Astrocyte (in vitro differentiated cells and primary cell): ENCODE measurements at regions not wholly inside any gene's neighbourhood (a gene's known extent, or its start where the extent isn't known, plus 50 kb on each side); places are given as distances from the start of the nearest gene placed in this dataset.
A peak's percentile ranks its signal among the peaks of the same experiment; 100 is the strongest.

Experiments used
- DNase-seq: peaks from one replicate; pipeline ENCODE4 v3.0.0-alpha.2; 2010; ENCODE audit warnings: low read depth
- FAIRE-seq: peaks from 2 replicates; lab custom pipeline; 2011; peaks lifted over from hg19 to GRCh38; lab: Jason Lieb, UNC
- H2AFZ ChIP-seq: 2 replicates; pipeline ENCODE4 v1.6.0; 2012; ENCODE audit warnings: low read depth, low read length, inconsistent platforms
- H3K27ac ChIP-seq: 2 replicates; pipeline ENCODE4 v1.5.1; 2011; ENCODE audit warnings: low read depth, low read length, inconsistent platforms
- H3K27me3 ChIP-seq: 2 replicates; pipeline ENCODE4 v1.6.0; 2011; ENCODE audit warnings: low read length, inconsistent platforms; ENCODE audit not compliant: insufficient read depth
- H3K36me3 ChIP-seq: 2 replicates; pipeline ENCODE4 v1.5.1; 2011; ENCODE audit warnings: low read length, inconsistent platforms; ENCODE audit not compliant: insufficient read depth
- H3K4me1 ChIP-seq: 2 replicates; pipeline ENCODE4 v1.5.1; 2011; ENCODE audit warnings: low read length, inconsistent platforms; ENCODE audit not compliant: insufficient read depth
- H3K4me2 ChIP-seq: 2 replicates; pipeline ENCODE4 v1.6.0; 2012; ENCODE audit warnings: low read length, inconsistent platforms
- H3K4me3 ChIP-seq: 2 replicates; pipeline ENCODE4 v1.5.1; 2011; ENCODE audit warnings: low read depth, mild to moderate bottlenecking, low read length, inconsistent platforms; ENCODE audit not compliant: insufficient read depth
- H3K79me2 ChIP-seq: 2 replicates; pipeline ENCODE4 v1.6.0; 2012; ENCODE audit warnings: mild to moderate bottlenecking, low read length, inconsistent platforms; ENCODE audit not compliant: insufficient read depth
- H3K9ac ChIP-seq: 2 replicates; pipeline ENCODE4 v1.6.0; 2012; ENCODE audit warnings: mild to moderate bottlenecking, low read length, inconsistent platforms
- H3K9me3 ChIP-seq: 2 replicates; pipeline ENCODE4 v1.5.1; 2012; ENCODE audit warnings: low read depth, mild to moderate bottlenecking, low read length, inconsistent platforms; ENCODE audit not compliant: insufficient read depth
- H4K20me1 ChIP-seq: 2 replicates; pipeline ENCODE4 v1.6.0; 2012; ENCODE audit warnings: low read length, inconsistent platforms; ENCODE audit not compliant: insufficient read depth
- H3K27ac Mint-ChIP-seq: one replicate; pipeline ENCODE4 v1.8.0; 2021; ENCODE audit warnings: mild to moderate bottlenecking, mixed read lengths; ENCODE audit not compliant: unreplicated experiment
- H3K27me3 Mint-ChIP-seq: one replicate; pipeline ENCODE4 v1.8.0; 2021; ENCODE audit warnings: low read depth, mixed read lengths; ENCODE audit not compliant: unreplicated experiment
- H3K36me3 Mint-ChIP-seq: one replicate; pipeline ENCODE4 v1.8.0; 2021; ENCODE audit warnings: low read depth, mixed read lengths; ENCODE audit not compliant: unreplicated experiment
- H3K4me1 Mint-ChIP-seq: one replicate; pipeline ENCODE4 v1.8.0; 2021; ENCODE audit warnings: low read depth, mixed read lengths; ENCODE audit not compliant: unreplicated experiment
- H3K4me3 Mint-ChIP-seq: one replicate; pipeline ENCODE4 v1.8.0; 2021; ENCODE audit warnings: mild to moderate bottlenecking, moderate library complexity, mixed read lengths; ENCODE audit not compliant: unreplicated experiment
- H3K9me3 Mint-ChIP-seq: one replicate; pipeline ENCODE4 v1.8.0; 2021; ENCODE audit warnings: mild to moderate bottlenecking, mixed read lengths; ENCODE audit not compliant: unreplicated experiment
- CTCF ChIP-seq: IDR thresholded peaks from 2 replicates; pipeline ENCODE4 v1.5.1; 2011; ENCODE audit warnings: low read depth, mild to moderate bottlenecking, inconsistent platforms, low read length, moderate library complexity; ENCODE audit not compliant: insufficient read depth
- EZH2 ChIP-seq: IDR thresholded peaks from 2 replicates; pipeline ENCODE4 v1.6.1; 2012; ENCODE audit warnings: mild to moderate bottlenecking, low read length, inconsistent platforms; ENCODE audit not compliant: insufficient read depth

GRCh38 chr20:24779946-24780345, 169.1 kb upstream of the CST7 start:
- no peak overlapping the region for H3K4me2 ChIP-seq
- FAIRE-seq = no peak
- peaks cover 2% of the 10 kb centered on the region for H3K9me3 Mint-ChIP-seq
- no peaks in the 10 kb centered on the region for H3K27me3 ChIP-seq
- no peaks in the 10 kb centered on the region for H3K79me2 ChIP-seq
- H3K27ac Mint-ChIP-seq = no peak overlapping the region
- H3K36me3 ChIP-seq = no peaks in the 10 kb centered on the region
- peaks cover 22% of the 10 kb centered on the region for H3K27me3 Mint-ChIP-seq
- no peaks in the 10 kb centered on the region for H3K9me3 ChIP-seq
- DNase-seq = no peak
- H3K4me3 Mint-ChIP-seq = no peak overlapping the region
- H3K4me1 Mint-ChIP-seq = peaks cover 10% of the 10 kb centered on the region
- peaks cover 10% of the 10 kb centered on the region for H3K4me1 ChIP-seq
- no peaks in the 10 kb centered on the region for H4K20me1 ChIP-seq
- no peak overlapping the region for H3K4me3 ChIP-seq
- H3K36me3 Mint-ChIP-seq = peaks cover 2% of the 10 kb centered on the region
- H3K27ac ChIP-seq = no peak overlapping the region
- H2AFZ ChIP-seq = no peak overlapping the region
- TF ChIP-seq CTCF = no peak
- no peak for TF ChIP-seq EZH2
- no peak overlapping the region for H3K9ac ChIP-seq

DNA sequence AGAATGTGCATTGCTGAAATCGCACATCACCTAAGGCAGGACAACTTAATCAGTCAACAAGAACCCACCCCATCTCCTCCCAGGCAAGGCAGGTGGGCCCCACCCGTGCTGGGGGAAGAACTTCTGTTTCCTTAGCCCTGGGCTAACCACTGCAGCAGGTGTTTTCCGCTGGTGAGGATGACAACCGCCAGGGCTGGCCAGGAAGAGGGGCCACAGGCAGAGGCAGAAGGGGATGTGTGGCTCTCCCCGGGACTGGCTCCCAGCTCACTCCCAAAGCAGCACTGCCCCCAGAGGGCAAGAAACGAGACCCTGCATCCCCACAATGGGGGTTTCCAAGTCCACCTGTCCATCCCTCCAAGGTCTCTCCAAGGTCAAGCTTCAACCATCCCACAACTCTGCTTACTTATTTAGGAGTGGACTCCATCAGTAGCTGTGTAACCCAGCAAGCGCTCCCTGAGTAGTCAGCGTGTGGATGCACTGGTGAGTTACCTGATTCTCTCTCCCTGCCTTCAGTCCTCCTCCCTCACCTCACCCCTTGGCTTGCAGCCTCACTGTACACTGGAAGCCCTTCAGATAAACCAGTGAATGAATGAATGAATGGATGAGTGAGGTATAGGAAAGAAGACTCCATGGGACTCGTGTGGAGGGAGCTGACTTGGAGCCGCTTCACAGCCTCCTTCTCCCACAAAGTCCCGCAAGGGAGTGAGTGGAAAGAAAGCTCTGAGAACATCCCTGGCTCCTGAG, 168.2 kb upstream of the CST7 start:
- no peak overlapping the region for H3K27ac ChIP-seq
- H3K79me2 ChIP-seq = no peaks in the 10 kb centered on the region
- H3K4me3 ChIP-seq = no peak overlapping the region
- Mint-ChIP-seq H3K9me3 (peaks cover 2% of the 10 kb centered on the region), H3K4me1 (peaks cover 18% of the 10 kb centered on the region), H3K27ac (no peak overlapping the region), H3K4me3 (no peak overlapping the region), H3K27me3 (peaks cover 22% of the 10 kb centered on the region), H3K36me3 (peaks cover 2% of the 10 kb centered on the region)
- H3K9ac ChIP-seq = no peak overlapping the region
- H3K9me3 ChIP-seq = no peaks in the 10 kb centered on the region
- no peaks in the 10 kb centered on the region for H3K36me3 ChIP-seq
- DNase-seq (no peak), FAIRE-seq (no peak)
- no peak for TF ChIP-seq EZH2
- TF ChIP-seq CTCF = no peak
- H3K27me3 ChIP-seq = no peaks in the 10 kb centered on the region
- no peaks in the 10 kb centered on the region for H4K20me1 ChIP-seq
- peaks cover 19% of the 10 kb centered on the region for H3K4me1 ChIP-seq
- H3K4me2 ChIP-seq = no peak overlapping the region
- no peak overlapping the region for H2AFZ ChIP-seq

- no peak overlapping the region for H3K27ac Mint-ChIP-seq
- DNase-seq (no peak), FAIRE-seq (no peak)
- Histone ChIP-seq H3K27ac (no peak overlapping the region), H3K9ac (no peak overlapping the region), H3K36me3 (no peaks in the 10 kb centered on the region), H4K20me1 (no peaks in the 10 kb centered on the region), H3K79me2 (no peaks in the 10 kb centered on the region), H2AFZ (no peak overlapping the region), H3K9me3 (no peaks in the 10 kb centered on the region), H3K4me3 (no peak overlapping the region), H3K27me3 (no peaks in the 10 kb centered on the region), H3K4me1 (peaks cover 21% of the 10 kb centered on the region), H3K4me2 (no peak overlapping the region)
- TF ChIP-seq CTCF (peak; percentile 49), EZH2 (no peak)
- peaks cover 2% of the 10 kb centered on the region for H3K9me3 Mint-ChIP-seq
- peaks cover 2% of the 10 kb centered on the region for H3K36me3 Mint-ChIP-seq
- peaks cover 18% of the 10 kb centered on the region for H3K4me1 Mint-ChIP-seq
- H3K27me3 Mint-ChIP-seq = peaks cover 22% of the 10 kb centered on the region
- no peak overlapping the region for H3K4me3 Mint-ChIP-seq
These were observed 167.6 kb upstream of the CST7 start for GRCh38 chr20:24781418-24781980.
